Rectal smooth muscle tissue (tissue), 1 donor: ENCODE measurements at regions not wholly inside any gene's neighbourhood (a gene's known extent, or its start where the extent isn't known, plus 50 kb on each side); places are given as distances from the start of the nearest gene placed in this dataset.

ENCODE experiments used
- H3K27ac ChIP-seq: one replicate; pipeline ENCODE4 v1.7.0; 2013; ENCODE audit warnings: low read depth, low read length, inconsistent platforms
- H3K27me3 ChIP-seq: one replicate; pipeline ENCODE4 v1.7.0; 2013; ENCODE audit warnings: low read length; ENCODE audit not compliant: control insufficient read depth, insufficient read depth
- H3K36me3 ChIP-seq: one replicate; pipeline ENCODE4 v1.7.0; 2013; ENCODE audit warnings: low read length; ENCODE audit not compliant: control insufficient read depth, insufficient read depth
- H3K4me1 ChIP-seq: one replicate; pipeline ENCODE4 v1.7.0; 2013; ENCODE audit warnings: low read length; ENCODE audit not compliant: control insufficient read depth, insufficient read depth
- H3K4me3 ChIP-seq: one replicate; pipeline ENCODE4 v1.7.0; 2013; ENCODE audit warnings: low read length
- H3K9ac ChIP-seq: one replicate; pipeline ENCODE4 v1.7.0; 2013; ENCODE audit warnings: low read length

- Histone ChIP-seq H3K4me3 (no peak overlapping the region), H3K9ac (no peak overlapping the region), H3K36me3 (no peaks in the 10 kb centered on the region), H3K4me1 (no peaks in the 10 kb centered on the region), H3K27ac (no peak overlapping the region), H3K27me3 (no peaks in the 10 kb centered on the region)
These were observed 160.1 kb upstream of the LDB2 start for GRCh38 chr4:17058536-17058915.

GRCh38 chr4:17057035-17057434 lies 158.6 kb upstream of the LDB2 start:
- H3K36me3 ChIP-seq = no peaks in the 10 kb centered on the region
- no peaks in the 10 kb centered on the region for H3K27me3 ChIP-seq
- no peak overlapping the region for H3K9ac ChIP-seq
- no peak overlapping the region for H3K27ac ChIP-seq
- H3K4me3 ChIP-seq = no peak overlapping the region
- H3K4me1 ChIP-seq = no peaks in the 10 kb centered on the region

- H3K27me3 ChIP-seq = no peaks in the 10 kb centered on the region
- no peak overlapping the region for H3K27ac ChIP-seq
- H3K4me1 ChIP-seq = no peaks in the 10 kb centered on the region
- H3K36me3 ChIP-seq = no peaks in the 10 kb centered on the region
- no peak overlapping the region for H3K9ac ChIP-seq
- no peak overlapping the region for H3K4me3 ChIP-seq
These were observed 157.3 kb upstream of the LDB2 start for GRCh38 chr4:17055788-17056187.

- H3K36me3 ChIP-seq = no peaks in the 10 kb centered on the region
- H3K27me3 ChIP-seq = no peaks in the 10 kb centered on the region
- H3K27ac ChIP-seq = no peak overlapping the region
- H3K4me3 ChIP-seq = no peak overlapping the region
- H3K4me1 ChIP-seq = no peaks in the 10 kb centered on the region
- no peak overlapping the region for H3K9ac ChIP-seq
These were observed 147.4 kb upstream of the LDB2 start for GRCh38 chr4:17045866-17046265.

GRCh38 chr4:17038510-17039176 lies 140.2 kb upstream of the LDB2 start:
- Histone ChIP-seq H3K27ac (no peak overlapping the region), H3K27me3 (no peaks in the 10 kb centered on the region), H3K9ac (no peak overlapping the region), H3K4me3 (no peak overlapping the region), H3K4me1 (no peaks in the 10 kb centered on the region), H3K36me3 (no peaks in the 10 kb centered on the region)

- H3K4me1 ChIP-seq = no peaks in the 10 kb centered on the region
- H3K27ac ChIP-seq = no peak overlapping the region
- H3K4me3 ChIP-seq = no peak overlapping the region
- H3K9ac ChIP-seq = no peak overlapping the region
- no peaks in the 10 kb centered on the region for H3K36me3 ChIP-seq
- H3K27me3 ChIP-seq = no peaks in the 10 kb centered on the region
These were observed 135.3 kb upstream of the LDB2 start for GRCh38 chr4:17033768-17034181.

GRCh38 chr4:17033025-17033767 lies 134.8 kb upstream of the LDB2 start:
- Histone ChIP-seq H3K27ac (no peak overlapping the region), H3K36me3 (no peaks in the 10 kb centered on the region), H3K9ac (no peak overlapping the region), H3K4me3 (no peak overlapping the region), H3K27me3 (no peaks in the 10 kb centered on the region), H3K4me1 (no peaks in the 10 kb centered on the region)

- H3K27me3 ChIP-seq = no peaks in the 10 kb centered on the region
- H3K4me3 ChIP-seq = no peak overlapping the region
- no peak overlapping the region for H3K9ac ChIP-seq
- no peaks in the 10 kb centered on the region for H3K36me3 ChIP-seq
- no peaks in the 10 kb centered on the region for H3K4me1 ChIP-seq
- H3K27ac ChIP-seq = no peak overlapping the region
These were observed 132.1 kb upstream of the LDB2 start for GRCh38 chr4:17030543-17030942.

- Histone ChIP-seq H3K27ac (no peak overlapping the region), H3K9ac (no peak overlapping the region), H3K27me3 (no peaks in the 10 kb centered on the region), H3K4me3 (no peak overlapping the region), H3K36me3 (no peaks in the 10 kb centered on the region), H3K4me1 (no peaks in the 10 kb centered on the region)
These were observed 131.5 kb upstream of the LDB2 start for GRCh38 chr4:17029964-17030363.

GRCh38 chr4:17029432-17029831 lies 131.0 kb upstream of the LDB2 start:
- Histone ChIP-seq H3K36me3 (no peaks in the 10 kb centered on the region), H3K27ac (no peak overlapping the region), H3K9ac (no peak overlapping the region), H3K27me3 (no peaks in the 10 kb centered on the region), H3K4me3 (no peak overlapping the region), H3K4me1 (no peaks in the 10 kb centered on the region)

GRCh38 chr4:17027495-17027894 lies 129.1 kb upstream of the LDB2 start:
- Histone ChIP-seq H3K4me3 (no peak overlapping the region), H3K4me1 (no peaks in the 10 kb centered on the region), H3K27ac (no peak overlapping the region)

GRCh38 chr4:17024425-17024824 lies 126.0 kb upstream of the LDB2 start:
- Histone ChIP-seq H3K4me3 (no peak overlapping the region), H3K4me1 (no peaks in the 10 kb centered on the region), H3K9ac (no peak overlapping the region), H3K27me3 (no peaks in the 10 kb centered on the region), H3K27ac (no peak overlapping the region), H3K36me3 (no peaks in the 10 kb centered on the region)

More at GRCh38 chr4:17027495-17027894, 129.1 kb upstream of the LDB2 start:
- Histone ChIP-seq H3K9ac (no peak overlapping the region), H3K36me3 (no peaks in the 10 kb centered on the region), H3K27me3 (no peaks in the 10 kb centered on the region)

GRCh38 chr4:17020901-17021300 lies 122.5 kb upstream of the LDB2 start:
- no peak overlapping the region for H3K27ac ChIP-seq
- H3K4me1 ChIP-seq = no peaks in the 10 kb centered on the region
- no peak overlapping the region for H3K9ac ChIP-seq
- no peak overlapping the region for H3K4me3 ChIP-seq
- H3K36me3 ChIP-seq = no peaks in the 10 kb centered on the region
- no peaks in the 10 kb centered on the region for H3K27me3 ChIP-seq
